ENCODE measurements at regions not wholly inside any gene's neighbourhood (a gene's known extent, or its start where the extent isn't known, plus 50 kb on each side); places are given as distances from the start of the nearest gene placed in this dataset.

- TF ChIP-seq, protein P1, sequence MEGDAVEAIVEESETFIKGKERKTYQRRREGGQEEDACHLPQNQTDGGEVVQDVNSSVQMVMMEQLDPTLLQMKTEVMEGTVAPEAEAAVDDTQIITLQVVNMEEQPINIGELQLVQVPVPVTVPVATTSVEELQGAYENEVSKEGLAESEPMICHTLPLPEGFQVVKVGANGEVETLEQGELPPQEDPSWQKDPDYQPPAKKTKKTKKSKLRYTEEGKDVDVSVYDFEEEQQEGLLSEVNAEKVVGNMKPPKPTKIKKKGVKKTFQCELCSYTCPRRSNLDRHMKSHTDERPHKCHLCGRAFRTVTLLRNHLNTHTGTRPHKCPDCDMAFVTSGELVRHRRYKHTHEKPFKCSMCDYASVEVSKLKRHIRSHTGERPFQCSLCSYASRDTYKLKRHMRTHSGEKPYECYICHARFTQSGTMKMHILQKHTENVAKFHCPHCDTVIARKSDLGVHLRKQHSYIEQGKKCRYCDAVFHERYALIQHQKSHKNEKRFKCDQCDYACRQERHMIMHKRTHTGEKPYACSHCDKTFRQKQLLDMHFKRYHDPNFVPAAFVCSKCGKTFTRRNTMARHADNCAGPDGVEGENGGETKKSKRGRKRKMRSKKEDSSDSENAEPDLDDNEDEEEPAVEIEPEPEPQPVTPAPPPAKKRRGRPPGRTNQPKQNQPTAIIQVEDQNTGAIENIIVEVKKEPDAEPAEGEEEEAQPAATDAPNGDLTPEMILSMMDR (conservative IDR thresholded peaks at IDR 0.05 in 1 of 2, IDR thresholded peaks at IDR 0.05 in 1 of 2; ENCODE audit: extremely low read depth in 1 of 2, insufficient read depth in 1 of 2, low read depth in 1 of 2, low read length in 2 of 2): no peak
- no peak for TF ChIP-seq EZH2 (IDR thresholded peaks at IDR 0.05; ENCODE audit: borderline replicate concordance, low read length)
Observed at GRCh38 chr2:177073611-177074010, 139.0 kb upstream of the HNRNPA3 start.
